Head of caudate nucleus (tissue), 42 donors: ENCODE measurements at regions not wholly inside any gene's neighbourhood (a gene's known extent, or its start where the extent isn't known, plus 50 kb on each side); places are given as distances from the start of the nearest gene placed in this dataset.

Source experiments
- DNase-seq, 42 donors: peaks; one replicate each; pipeline versions ENCODE4 v3.0.0 to v3.0.0-alpha.2; 2020 to 2021; ENCODE audit warnings: mixed read lengths in 7 of 42
- intact Hi-C: fragments of 100-400 bp; cut with DNase I; formaldehyde crosslinking; loops from one replicate; pipeline ENCODE4 v1.15.0; 2022

DNA sequence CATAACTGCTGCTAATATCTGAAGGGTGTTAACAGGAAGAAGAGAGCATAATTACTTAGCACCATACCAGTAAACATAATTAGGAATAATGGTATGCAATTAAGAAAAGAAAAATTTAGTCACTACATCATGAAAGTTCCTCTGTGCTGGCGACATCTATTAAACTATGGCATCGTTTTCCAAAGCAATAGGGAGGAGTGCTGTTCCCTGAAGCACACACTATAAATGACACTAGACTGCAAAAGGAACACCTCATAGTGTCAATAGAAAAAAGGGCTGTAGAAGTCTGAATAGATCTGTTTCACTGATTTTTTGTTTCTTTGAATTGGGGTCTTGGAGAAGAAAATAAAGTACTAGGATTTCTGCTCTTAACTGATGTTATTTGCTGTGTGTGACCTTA lies 773.6 kb upstream of the B3GALT2 start:
- no peak for DNase-seq
- intact Hi-C loops, result no loop called here

DNA sequence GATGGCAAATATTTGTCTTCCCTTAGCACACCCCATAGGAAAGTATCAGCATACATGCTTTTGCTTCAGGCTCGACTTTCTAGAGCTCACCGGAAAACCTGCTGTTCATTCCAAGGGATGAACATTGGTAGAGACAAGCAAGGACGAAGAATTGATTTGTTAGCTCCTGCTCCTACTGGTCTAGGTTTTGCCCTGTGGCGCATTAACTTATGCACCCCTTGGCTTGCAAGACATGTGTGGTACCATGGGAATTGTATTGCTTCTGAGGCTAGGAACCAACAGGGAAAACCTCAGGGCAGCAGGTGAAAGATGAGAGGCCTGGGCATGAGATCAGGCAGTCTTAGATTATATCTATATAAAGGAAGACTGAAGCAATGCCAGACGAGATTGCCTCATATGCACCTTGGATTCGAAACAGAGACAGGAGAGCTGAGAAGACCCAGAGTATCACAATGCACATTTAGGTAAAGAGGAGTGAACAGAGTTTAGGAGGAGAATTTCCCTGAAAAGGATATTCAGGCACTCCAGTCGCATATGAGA lies 771.2 kb upstream of the B3GALT2 start:
- DNase-seq, result no peak
- intact Hi-C loops, result no loop called here

DNA sequence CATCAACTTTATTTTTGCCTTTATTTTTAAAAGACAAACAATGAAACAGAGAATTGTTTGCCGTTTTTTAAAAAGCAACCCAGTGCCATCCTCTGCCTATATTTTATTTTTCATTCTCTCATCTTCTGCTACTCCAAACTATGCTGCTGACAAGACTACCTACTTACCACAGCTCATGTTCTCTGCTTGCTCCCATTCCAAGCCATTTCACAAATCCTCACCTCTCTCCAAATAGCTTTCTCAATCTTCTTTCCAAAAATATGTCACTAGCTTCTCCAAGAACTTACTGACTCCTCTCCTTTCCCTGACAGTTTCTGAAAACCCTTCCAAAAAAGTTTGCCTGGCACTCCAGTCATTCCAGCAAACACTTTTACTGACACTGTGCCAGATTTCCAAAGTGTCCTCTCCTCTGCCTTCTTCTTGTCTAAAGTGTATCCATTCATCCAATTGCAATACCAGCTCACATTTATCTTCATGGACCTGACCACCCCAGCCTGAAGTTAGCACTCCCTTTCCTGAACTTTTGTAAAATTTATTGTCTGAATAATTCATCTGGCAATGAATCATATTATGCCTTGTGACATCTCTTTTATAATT lies 766.5 kb upstream of the B3GALT2 start:
- no peak for DNase-seq
- intact Hi-C loops, result no loop called here

DNA sequence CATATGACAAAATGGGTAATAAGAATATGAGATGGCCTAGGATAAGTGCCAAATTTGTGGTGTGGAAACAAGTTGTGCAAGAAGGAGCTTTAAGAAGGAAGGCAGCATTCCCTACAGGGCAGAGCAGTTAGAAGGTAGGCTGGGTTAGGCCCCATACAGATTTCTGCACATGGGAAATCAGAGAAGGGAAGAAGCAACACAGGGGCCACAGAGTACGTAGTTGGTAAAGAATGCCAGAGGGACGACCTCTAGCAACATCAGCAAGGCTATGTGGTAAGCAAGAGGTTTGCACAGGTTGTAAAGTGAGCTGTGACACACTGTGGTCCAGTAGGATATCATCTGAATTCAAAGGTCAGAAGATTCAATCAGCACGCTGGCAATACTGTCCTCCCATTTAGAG lies 765.6 kb upstream of the B3GALT2 start:
- intact Hi-C loops, result no loop called here
- no peak for DNase-seq

DNA sequence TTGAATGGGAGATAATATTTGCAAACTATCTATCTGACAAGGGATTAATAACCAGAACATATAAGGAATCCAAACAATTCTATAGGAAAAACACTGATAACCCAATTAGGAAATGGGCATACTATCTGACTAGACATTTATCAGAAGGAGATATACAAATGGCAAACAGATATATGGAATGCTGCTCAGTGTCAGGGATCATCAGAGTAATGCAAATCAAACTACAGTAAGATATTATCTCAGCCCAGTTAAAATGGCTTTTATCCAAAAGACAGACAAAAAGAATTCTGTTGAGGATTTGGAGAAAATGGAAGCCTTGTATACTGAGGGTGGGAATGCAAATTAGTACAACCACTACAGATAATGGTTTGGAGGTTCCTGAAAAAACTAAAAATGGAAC lies 758.0 kb upstream of the B3GALT2 start:
- intact Hi-C loops, result no loop called here
- DNase-seq, result no peak

DNA sequence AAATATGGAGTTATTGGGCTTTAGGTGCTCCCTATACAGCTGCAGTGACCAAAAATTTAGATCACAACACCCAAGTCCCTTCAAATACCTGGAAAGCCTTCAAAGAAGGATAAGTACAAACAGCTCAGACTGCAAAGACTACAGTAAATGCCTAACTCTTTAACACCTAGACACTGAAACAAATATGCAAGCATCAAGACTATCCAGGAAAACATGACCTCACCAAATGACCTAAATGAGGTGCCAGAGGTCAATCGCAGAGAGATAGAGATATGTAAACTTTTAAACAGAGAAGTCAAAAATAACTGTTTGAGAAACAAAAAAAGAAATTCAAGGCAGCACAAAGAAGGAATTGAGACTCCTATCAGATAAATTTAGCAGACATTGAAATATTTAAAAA lies 753.8 kb upstream of the B3GALT2 start:
- intact Hi-C loops, result no loop called here
- DNase-seq, result no peak

DNA sequence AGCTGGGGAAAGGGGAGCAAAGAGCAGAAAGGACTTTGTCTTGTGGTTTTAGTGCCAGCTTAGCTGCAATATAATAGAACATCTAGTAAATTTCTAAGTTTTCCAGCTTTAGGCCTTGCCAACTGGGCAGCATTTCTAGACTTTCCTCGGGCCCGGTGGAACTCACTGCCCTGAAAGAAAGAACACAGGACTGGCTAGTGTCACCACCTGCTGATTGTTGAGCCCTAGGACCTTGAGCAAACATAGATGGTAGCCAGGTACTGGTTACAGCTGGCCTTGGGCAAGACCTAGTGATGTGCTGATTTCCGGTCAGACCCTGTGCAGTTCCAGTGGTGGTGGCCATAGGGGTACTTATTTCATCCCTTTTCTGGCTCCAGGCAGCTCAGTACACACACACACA lies 753.2 kb upstream of the B3GALT2 start:
- intact Hi-C loops, result no loop called here
- DNase-seq, result no peak

DNA sequence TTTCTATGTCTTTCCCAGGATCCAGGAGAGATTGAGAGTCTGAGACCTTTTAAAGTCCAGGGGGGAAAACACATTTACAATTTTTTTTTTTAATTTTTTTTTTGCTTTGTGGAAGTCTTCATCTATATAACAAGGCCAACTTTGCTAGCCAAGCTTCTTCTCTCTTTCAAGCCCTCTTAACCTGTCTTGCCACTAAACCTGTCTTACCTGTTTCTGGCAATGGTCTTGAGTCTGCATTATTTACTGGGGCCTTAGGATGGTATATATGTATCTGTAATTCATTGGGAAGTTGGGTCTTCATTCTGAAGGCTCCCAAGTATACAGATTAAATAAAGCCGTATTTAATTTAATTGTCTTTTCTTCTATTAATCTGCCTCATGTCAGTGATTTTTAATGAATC lies 750.9 kb upstream of the B3GALT2 start:
- no peak for DNase-seq
- intact Hi-C loops, result no loop called here

DNA sequence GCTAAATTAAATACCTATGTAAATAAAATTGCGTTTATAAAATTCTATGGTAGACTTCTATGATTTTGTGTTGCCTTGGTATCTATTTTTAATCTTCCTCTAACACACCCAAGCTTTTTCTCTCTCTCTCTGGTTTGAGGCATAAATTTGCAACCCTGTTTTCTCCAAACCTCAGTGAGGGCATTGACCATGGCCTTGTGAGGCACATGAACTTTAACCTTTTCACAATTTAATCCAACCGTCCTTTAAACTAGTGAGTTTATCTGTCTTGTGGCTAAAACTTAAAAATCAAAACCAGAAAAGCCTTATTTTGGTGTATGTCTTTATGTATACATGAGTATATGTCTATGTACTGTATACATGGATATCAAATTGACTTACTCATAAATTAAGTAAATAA lies 746.6 kb upstream of the B3GALT2 start:
- intact Hi-C loops, result no loop called here

DNA sequence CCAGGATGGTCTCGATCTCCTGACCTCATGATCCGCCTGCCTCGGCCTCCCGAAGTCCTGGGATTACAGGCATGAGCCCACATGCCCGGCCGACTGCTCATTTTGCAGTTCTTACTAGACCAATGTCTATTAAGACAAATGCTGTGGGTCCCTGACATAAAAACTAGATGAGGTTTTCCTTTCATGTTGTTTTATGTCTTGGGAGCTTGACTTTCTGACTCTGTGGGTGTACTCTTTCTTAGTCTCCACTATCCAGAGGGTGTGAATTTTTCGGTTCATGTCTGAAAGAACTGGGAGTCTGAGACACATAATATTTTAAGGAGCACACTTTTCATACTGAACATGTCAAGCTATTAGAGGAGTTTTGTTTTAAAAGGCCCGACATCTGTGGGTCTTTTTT lies 744.9 kb upstream of the B3GALT2 start:
- no peak for DNase-seq
- intact Hi-C loops, result no loop called here

More for the DNA sequence above, 746.6 kb upstream of the B3GALT2 start:
- no peak for DNase-seq

DNA sequence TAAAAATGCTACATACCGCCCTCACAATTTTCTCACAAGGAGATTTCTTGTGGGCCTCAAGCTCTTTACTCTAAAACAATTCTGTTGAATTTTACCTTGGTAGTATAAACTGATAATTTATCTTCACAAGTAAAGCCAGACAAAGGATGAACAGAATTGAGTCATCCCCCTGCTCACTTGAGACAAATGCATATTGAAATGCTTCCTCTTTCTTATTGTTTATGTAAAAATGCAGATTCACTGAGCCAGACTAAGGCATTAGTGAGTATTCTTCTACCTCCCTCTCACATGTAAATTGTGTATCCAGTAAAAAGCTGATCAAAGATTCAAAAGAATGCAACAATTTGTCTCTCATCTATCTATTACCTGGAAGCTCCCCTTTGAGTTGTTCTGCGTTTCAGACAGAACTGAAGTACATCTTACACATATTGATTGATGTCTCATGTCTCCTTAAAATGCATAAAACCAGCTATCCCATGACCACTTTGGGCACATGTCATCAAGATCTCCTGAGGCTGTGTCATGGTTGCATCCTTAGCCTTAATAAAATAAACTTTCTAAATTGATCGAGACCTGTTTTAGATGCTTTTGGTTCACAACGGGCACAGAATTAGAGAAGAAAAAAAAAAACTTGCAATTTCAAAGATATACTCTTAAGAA lies 743.1 kb upstream of the B3GALT2 start:
- intact Hi-C loops, result no loop called here
- no peak for DNase-seq

DNA sequence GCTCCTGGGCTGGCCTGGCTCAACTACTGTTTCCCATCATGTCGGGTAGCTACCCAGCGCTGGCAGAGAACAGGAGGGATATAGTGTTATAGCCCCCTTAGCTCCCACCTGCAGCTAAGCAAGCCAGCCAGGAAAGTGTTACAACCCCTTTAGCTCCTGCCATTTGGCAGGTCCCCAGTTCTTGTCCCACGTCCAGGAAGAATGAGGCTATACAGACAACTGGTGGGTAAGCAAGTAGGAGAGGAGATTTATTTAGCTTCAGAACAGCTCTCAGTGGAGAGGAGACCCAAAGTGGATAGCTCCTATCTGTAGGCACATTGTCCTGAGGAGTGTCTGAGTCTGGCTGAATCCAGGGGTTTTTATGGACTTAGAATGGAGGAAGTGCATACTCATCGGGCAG lies 741.1 kb upstream of the B3GALT2 start:
- no peak for DNase-seq
- intact Hi-C loops, result no loop called here

DNA sequence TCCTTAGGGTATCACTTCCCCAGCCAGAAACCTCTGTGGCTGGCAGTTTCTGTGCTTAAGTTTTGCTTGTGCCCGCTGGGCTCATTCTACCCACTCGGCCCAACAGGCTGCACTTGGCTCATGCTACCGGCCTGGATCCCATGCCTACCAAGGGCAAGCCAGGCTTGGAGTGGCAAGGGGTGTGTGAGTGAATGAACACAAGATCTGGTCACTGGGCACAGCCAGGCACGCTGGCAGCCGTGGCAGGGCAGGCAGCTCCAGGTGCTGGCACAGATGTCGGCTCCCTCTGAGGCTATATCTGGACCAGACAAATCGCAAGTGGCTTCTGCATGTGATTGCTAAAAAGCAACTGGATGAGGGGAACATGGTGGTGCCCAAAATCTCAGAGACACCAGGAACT lies 740.5 kb upstream of the B3GALT2 start:
- DNase-seq, result no peak
- intact Hi-C loops, result no loop called here

DNA sequence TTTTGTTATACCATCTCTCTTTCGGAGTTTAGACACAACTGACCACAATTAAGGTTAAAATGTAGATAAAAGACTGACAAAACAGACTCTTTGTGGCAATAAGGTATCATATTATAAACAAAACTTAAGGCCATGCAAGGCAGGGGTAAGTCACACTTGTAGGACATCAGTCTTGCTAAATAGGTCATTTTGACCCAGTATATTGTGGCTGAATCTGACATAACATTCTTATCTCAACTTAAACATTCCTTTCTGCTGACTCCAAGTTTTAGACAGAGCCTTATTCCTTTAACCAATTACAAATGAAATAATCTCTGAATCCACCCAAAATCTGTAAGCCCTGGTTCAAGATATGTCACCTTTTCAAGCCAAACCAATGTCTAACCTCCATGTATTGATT lies 733.4 kb upstream of the B3GALT2 start:
- intact Hi-C loops, result no loop called here
- DNase-seq, result no peak

DNA sequence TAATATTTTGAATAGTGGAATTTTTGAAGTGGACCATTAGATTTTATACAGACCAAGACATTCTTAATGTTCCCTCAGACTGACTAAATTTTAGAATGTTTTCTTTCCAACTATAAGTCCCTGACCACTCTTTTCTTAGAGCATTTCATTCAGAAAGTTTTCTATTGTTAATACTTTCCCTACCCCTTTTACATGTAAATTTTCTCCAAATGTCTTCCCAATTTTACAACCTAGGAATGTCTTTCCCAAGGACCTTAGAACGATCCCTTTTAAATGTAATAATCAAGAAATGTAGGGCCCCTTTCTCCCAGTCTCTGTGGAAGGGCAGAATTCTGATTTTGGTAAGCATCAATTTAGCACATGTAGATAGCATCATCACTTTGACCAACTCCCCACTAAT lies 730.0 kb upstream of the B3GALT2 start:
- intact Hi-C loops, result no loop called here
- DNase-seq, result no peak

DNA sequence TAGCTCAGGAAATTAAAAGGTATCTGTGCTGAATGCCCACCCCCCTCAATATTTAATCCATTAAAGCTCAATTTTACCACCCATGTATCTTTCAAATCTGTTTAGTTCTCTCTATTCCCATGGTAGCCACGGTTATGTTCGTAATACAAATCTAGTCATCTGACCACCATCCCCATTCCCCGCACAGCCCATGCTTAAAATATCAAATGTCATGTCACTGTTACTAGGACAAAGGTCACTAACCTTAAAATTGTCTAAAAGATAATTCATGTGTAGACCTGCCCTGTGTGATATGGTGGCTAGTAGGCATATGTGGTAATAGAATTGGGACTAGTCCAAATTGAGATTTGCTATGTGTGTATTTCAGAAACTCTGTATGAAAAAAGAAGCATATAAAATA lies 728.5 kb upstream of the B3GALT2 start:
- intact Hi-C loops, result no loop called here
- no peak for DNase-seq

DNA sequence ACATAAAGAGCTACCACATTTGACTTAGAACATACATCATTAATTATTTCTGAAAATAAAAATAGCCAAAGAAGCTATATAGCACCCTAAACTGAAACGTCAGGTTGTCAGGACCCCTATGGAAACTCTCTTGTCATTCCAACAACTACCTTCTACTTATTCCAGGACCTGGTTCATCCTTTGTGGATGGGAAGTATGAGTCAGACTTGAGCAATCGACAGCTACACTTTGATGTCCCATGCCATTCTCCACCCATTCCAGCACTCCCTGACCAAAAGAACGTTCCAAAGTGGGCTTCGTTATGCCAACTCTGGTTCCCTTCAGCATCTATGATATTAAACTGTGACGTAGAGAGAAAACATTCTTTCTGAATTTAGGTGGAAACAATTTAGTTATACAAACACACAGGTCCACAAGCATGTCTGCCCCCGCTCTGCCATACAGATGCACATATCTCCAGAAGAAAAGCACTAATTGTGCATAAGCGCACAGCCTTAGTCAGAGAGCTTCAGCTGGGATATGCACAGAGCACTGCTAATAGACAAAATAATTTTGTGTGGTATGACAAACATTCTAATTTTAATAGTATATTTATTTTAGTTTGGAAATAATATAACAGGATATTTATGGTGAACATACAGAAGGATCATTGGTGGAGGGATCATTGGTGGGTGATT lies 723.1 kb upstream of the B3GALT2 start:
- DNase-seq, result no peak
- intact Hi-C loops, result no loop called here

DNA sequence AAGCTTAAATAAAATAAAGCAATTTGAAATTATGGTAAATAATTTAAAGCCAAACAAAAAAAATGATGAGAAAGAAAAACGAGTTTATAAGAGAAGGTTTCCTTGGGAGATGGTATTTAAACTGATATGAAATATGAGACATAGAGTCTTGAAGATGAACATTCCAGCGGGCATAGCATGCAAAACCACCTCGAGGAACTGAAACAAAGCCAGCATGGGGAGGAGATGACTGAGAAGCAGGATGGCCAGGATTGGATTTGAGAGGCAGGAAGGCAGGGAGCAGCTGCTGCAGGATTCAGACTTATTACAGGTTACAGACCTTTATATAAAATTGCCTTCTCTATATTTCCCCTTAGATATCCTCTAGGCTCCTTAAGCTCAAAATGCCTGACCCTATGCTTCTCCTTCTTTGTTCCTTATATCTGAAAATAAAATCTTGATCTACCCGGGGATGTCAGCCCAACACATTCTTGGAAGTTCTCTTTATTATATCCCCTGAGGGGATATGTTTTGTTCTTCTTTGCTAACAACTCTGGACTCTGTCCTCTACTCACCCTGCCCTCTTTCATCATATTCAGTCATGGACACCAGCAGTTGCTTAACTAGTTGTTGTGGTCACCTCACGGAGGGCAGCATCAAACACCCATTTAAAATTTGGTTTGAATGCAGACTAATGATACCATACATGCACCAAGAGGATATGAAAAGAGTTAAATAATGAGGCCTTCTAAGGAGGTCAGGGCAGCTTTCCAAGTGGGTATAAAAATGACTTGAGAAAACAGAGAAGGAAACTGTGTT lies 719.1 kb upstream of the B3GALT2 start:
- DNase-seq, result no peak
- intact Hi-C loops, result no loop called here

DNA sequence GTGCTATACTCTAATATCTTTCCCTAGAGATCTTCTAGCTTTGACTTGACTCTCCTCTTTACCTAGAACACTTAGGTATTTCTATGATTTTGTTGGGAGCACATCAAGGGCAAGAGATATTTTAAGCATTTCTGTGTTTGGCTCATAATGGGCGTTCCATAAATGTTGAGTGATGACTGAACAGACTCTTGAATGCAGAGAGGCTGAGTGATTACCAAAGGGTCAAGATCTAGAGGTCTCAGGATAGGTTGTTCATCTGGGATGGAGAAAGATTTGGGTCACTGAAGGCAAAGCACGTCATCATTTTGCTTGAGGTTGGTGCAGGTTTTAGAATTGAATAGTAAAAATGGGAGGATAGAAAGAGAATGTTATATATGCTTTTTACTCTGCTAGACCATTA lies 705.4 kb upstream of the B3GALT2 start:
- no peak for DNase-seq
- intact Hi-C loops, result no loop called here

DNA sequence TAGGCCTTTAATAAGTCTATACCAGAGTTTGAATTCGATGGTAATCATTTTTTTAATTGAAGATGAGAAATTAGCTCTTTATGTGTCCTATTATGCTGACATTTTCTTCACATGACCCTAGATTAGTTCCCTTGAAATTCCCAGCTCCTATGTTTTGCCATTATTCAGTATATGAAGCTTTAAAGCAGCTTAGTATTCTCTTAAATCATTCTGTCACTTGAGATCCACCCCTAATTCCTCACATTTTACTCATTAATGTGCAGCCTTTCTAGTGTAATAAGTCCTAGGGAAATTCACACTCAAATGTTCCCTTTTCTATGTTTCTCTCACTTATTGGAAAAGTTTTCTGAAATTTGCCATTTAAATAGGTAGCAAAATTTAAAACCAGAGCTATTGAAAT lies 704.5 kb upstream of the B3GALT2 start:
- no peak for DNase-seq
- intact Hi-C loops, result no loop called here
